H1 (cell line): ENCODE measurements at regions not wholly inside any gene's neighbourhood (a gene's known extent, or its start where the extent isn't known, plus 50 kb on each side); places are given as distances from the start of the nearest gene placed in this dataset.

ENCODE experiments used
- CTCF ChIA-PET: fragments of 300-600 bp; sonication (Branson Sonifier 250); formaldehyde crosslinking; loops from one replicate; lab custom pipeline; 2021; ENCODE audit not compliant: partially characterized antibody; lab: Charles Lee
- POLR2A ChIA-PET: fragments of 300-600 bp; sonication (Branson Sonifier 250); formaldehyde crosslinking; loops from one replicate; lab custom pipeline; 2021; ENCODE audit warnings: inconsistent platforms; ENCODE audit not compliant: partially characterized antibody; lab: Charles Lee
- DNase-seq, 2 experiments: peaks; one replicate each; pipeline versions ENCODE4 v3.0.0 to v3.0.0-alpha.2; 2010 to 2022; ENCODE audit warnings: low spot score in 2 of 2, low read depth in 1 of 2, mixed read lengths in 1 of 2
- FAIRE-seq: peaks from 2 replicates; lab custom pipeline; 2011; peaks lifted over from hg19 to GRCh38; lab: Jason Lieb, UNC
- H2AFZ ChIP-seq: 2 replicates; pipeline ENCODE4 v1.8.1; 2012; ENCODE audit warnings: low read length, inconsistent platforms
- H2AK5ac ChIP-seq: 2 replicates; pipeline ENCODE4 v1.6.1; 2013; ENCODE audit warnings: low read depth, low read length
- H2BK120ac ChIP-seq: replicated peaks from 2 replicates; pipeline ENCODE3; 2013; ENCODE audit warnings: low read depth, low read length, inconsistent platforms
- H2BK12ac ChIP-seq: 2 replicates; pipeline ENCODE4 v1.6.1; 2013; ENCODE audit warnings: low read depth, low read length
- H2BK15ac ChIP-seq: 2 replicates; pipeline ENCODE4 v1.6.1; 2013; ENCODE audit warnings: low read length
- H2BK20ac ChIP-seq: 2 replicates; pipeline ENCODE4 v1.6.1; 2013; ENCODE audit warnings: low read length
- H2BK5ac ChIP-seq: 2 replicates; pipeline ENCODE4 v1.6.1; 2013; ENCODE audit warnings: low read depth, low read length
- H3K14ac ChIP-seq: 2 replicates; pipeline ENCODE4 v1.6.1; 2013; ENCODE audit warnings: inconsistent platforms; ENCODE audit not compliant: insufficient read length
- H3K18ac ChIP-seq: 2 replicates; pipeline ENCODE4 v1.6.1; 2013; ENCODE audit warnings: low read length; ENCODE audit errors: extremely low read depth
- H3K23ac ChIP-seq: 2 replicates; pipeline ENCODE4 v1.6.1; 2013; ENCODE audit warnings: inconsistent platforms; ENCODE audit not compliant: insufficient read length
- H3K23me2 ChIP-seq: 2 replicates; pipeline ENCODE4 v1.6.1; 2013; ENCODE audit warnings: low read depth, low read length
- H3K27ac ChIP-seq: 2 replicates; pipeline ENCODE4 v1.6.1; 2011; ENCODE audit warnings: low read depth, low read length, inconsistent platforms
- H3K27me3 ChIP-seq, 4 experiments: replicated peaks in 1 of 4; 1 replicate in 1 of 4; 2 replicates in 3 of 4; pipeline versions ENCODE4 v1.6.1 to v1.8.1; 2011 to 2013; ENCODE audit warnings: low read length in 3 of 4, mild to moderate bottlenecking in 3 of 4, inconsistent platforms in 2 of 4, mixed read lengths in 2 of 4, moderate library complexity in 1 of 4; ENCODE audit not compliant: control insufficient read depth in 3 of 4, insufficient read depth in 3 of 4; ENCODE audit errors: extremely low read depth in 1 of 4
- H3K36me3 ChIP-seq, 4 experiments: 2 replicates each; pipeline versions ENCODE4 v1.6.1 to v1.8.1; 2011 to 2013; ENCODE audit warnings: mild to moderate bottlenecking in 4 of 4, low read length in 3 of 4, moderate library complexity in 2 of 4, control low read depth in 1 of 4, inconsistent platforms in 1 of 4; ENCODE audit not compliant: insufficient read depth in 4 of 4, control insufficient read depth in 2 of 4
- H3K4ac ChIP-seq: replicated peaks from 2 replicates; pipeline ENCODE3; 2013; ENCODE audit warnings: low read length, low read depth, mixed read lengths, inconsistent platforms; ENCODE audit not compliant: insufficient read length
- H3K4me1 ChIP-seq, 4 experiments: replicated peaks in 1 of 4; 1 replicate in 1 of 4; 2 replicates in 3 of 4; pipeline versions ENCODE4 v1.6.1 to v1.8.1; 2011 to 2013; ENCODE audit warnings: low read length in 3 of 4, inconsistent platforms in 2 of 4, mixed read lengths in 1 of 4; ENCODE audit not compliant: insufficient read depth in 4 of 4, control insufficient read depth in 3 of 4
- H3K4me2 ChIP-seq, 2 experiments: 2 replicates each; pipeline versions ENCODE4 v1.6.1 to v1.8.1; 2011 to 2013; ENCODE audit warnings: low read depth in 2 of 2, low read length in 2 of 2, control low read depth in 1 of 2, inconsistent platforms in 1 of 2, mild to moderate bottlenecking in 1 of 2; ENCODE audit not compliant: insufficient read depth in 1 of 2
- H3K4me3 ChIP-seq, 4 experiments: fragments of 200-600, 300-600 bp in 1 of 4; sonication (generic), shearing (Covaris generic), sonication (Bioruptor Twin) in 1 of 4; 2 replicates each; pipeline versions ENCODE4 v1.5.1 to v1.8.1; 2011 to 2016; ENCODE audit warnings: low read length in 4 of 4, low read depth in 3 of 4, control low read depth in 2 of 4, inconsistent platforms in 2 of 4, mild to moderate bottlenecking in 2 of 4, mixed read lengths in 1 of 4, moderate library complexity in 1 of 4; ENCODE audit not compliant: insufficient read depth in 2 of 4; ENCODE audit errors: extremely low read depth in 1 of 4
- H3K56ac ChIP-seq: replicated peaks from 2 replicates; pipeline ENCODE3; 2013; ENCODE audit warnings: low read depth, mild to moderate bottlenecking, mixed read lengths, low read length, inconsistent platforms; ENCODE audit not compliant: insufficient read length
- H3K79me1 ChIP-seq: 2 replicates; pipeline ENCODE4 v1.6.1; 2013; ENCODE audit warnings: low read depth, low read length, control low read depth
- H3K79me2 ChIP-seq, 2 experiments: 2 replicates each; pipeline versions ENCODE4 v1.6.1 to v1.8.1; 2012 to 2013; ENCODE audit warnings: low read length in 2 of 2, mild to moderate bottlenecking in 2 of 2, inconsistent platforms in 1 of 2; ENCODE audit not compliant: insufficient read depth in 2 of 2, control insufficient read depth in 1 of 2
- H3K9ac ChIP-seq, 4 experiments: replicated peaks in 1 of 4; 1 replicate in 1 of 4; 2 replicates in 3 of 4; pipeline versions ENCODE4 v1.6.1 to v1.8.1; 2011 to 2013; ENCODE audit warnings: low read depth in 3 of 4, low read length in 3 of 4, control low read depth in 2 of 4, mild to moderate bottlenecking in 2 of 4, moderate library complexity in 2 of 4, inconsistent platforms in 1 of 4; ENCODE audit errors: extremely low read depth in 1 of 4
- H3K9me3 ChIP-seq, 2 experiments: 2 replicates each; pipeline versions ENCODE4 v1.6.1 to v1.8.1; 2012 to 2013; ENCODE audit warnings: mild to moderate bottlenecking in 2 of 2, moderate library complexity in 2 of 2, control low read depth in 1 of 2, inconsistent platforms in 1 of 2, low read depth in 1 of 2, low read length in 1 of 2, mixed read lengths in 1 of 2; ENCODE audit not compliant: insufficient read depth in 2 of 2
- H4K20me1 ChIP-seq, 2 experiments: replicated peaks in 1 of 2; 2 replicates each; pipeline versions ENCODE3 to v1.8.1; 2011 to 2013; ENCODE audit warnings: inconsistent platforms in 2 of 2, low read length in 2 of 2, mild to moderate bottlenecking in 1 of 2; ENCODE audit not compliant: insufficient read depth in 2 of 2, control insufficient read depth in 1 of 2
- H4K5ac ChIP-seq: 2 replicates; pipeline ENCODE4 v1.6.1; 2013; ENCODE audit warnings: low read length, low read depth, mixed read lengths, inconsistent platforms; ENCODE audit not compliant: insufficient read length
- H4K8ac ChIP-seq: 2 replicates; pipeline ENCODE4 v1.8.0; 2013; ENCODE audit warnings: mild to moderate bottlenecking, moderate library complexity, low read length, inconsistent platforms; ENCODE audit not compliant: insufficient read depth; ENCODE audit errors: extremely low read depth
- H4K91ac ChIP-seq: replicated peaks from 2 replicates; pipeline ENCODE3; 2013; ENCODE audit warnings: low read length, mixed read lengths, inconsistent platforms; ENCODE audit not compliant: insufficient read length
- ATF2 ChIP-seq: IDR thresholded peaks from 2 replicates; pipeline ENCODE4 v1.6.1; 2012; ENCODE audit warnings: low read length, inconsistent platforms
- CTBP2 ChIP-seq: IDR thresholded peaks from 2 replicates; pipeline ENCODE4 v1.7.0; 2011; ENCODE audit warnings: borderline replicate concordance, mild to moderate bottlenecking, moderate library complexity, mixed read lengths, low read length; ENCODE audit not compliant: insufficient read depth, insufficient read length
- EGR1 ChIP-seq: IDR thresholded peaks from 2 replicates; pipeline ENCODE4 v1.6.1; 2011; ENCODE audit warnings: low read depth, low read length, borderline replicate concordance
- EP300 ChIP-seq, 2 experiments: IDR thresholded peaks; 1 replicate in 1 of 2; 2 replicates in 1 of 2; pipeline ENCODE4 v1.6.1; 2011 to 2012; ENCODE audit warnings: low read depth in 2 of 2, low read length in 2 of 2, mild to moderate bottlenecking in 2 of 2, borderline replicate concordance in 1 of 2, inconsistent platforms in 1 of 2, moderate library complexity in 1 of 2
- EZH2 ChIP-seq: fragments of 200-600 bp; sonication (generic); IDR thresholded peaks from 2 replicates; pipeline ENCODE4 v1.7.1; 2012; ENCODE audit warnings: low read depth, mild to moderate bottlenecking, moderate library complexity, low read length, inconsistent platforms; ENCODE audit not compliant: severe bottlenecking
- HDAC6 ChIP-seq: IDR thresholded peaks from one replicate; pipeline ENCODE4 v1.7.1; 2012; ENCODE audit warnings: low read depth, mild to moderate bottlenecking, inconsistent platforms, low read length, moderate library complexity
- NANOG ChIP-seq: IDR thresholded peaks from 2 replicates; pipeline ENCODE4 v1.6.1; 2011; ENCODE audit warnings: low read length, low read depth, mild to moderate bottlenecking, inconsistent platforms; ENCODE audit not compliant: insufficient read depth, poor library complexity, severe bottlenecking
- RFX5 ChIP-seq: IDR thresholded peaks from 2 replicates; pipeline ENCODE4 v1.6.1; 2011; ENCODE audit warnings: low read depth, low read length, improper control_type of control experiment, borderline replicate concordance
- RXRA ChIP-seq: IDR thresholded peaks from 2 replicates; pipeline ENCODE4 v1.6.1; 2011; ENCODE audit warnings: low read depth, mild to moderate bottlenecking, low read length, moderate library complexity; ENCODE audit not compliant: insufficient read depth
- SRF ChIP-seq: IDR thresholded peaks from 2 replicates; pipeline ENCODE4 v1.6.1; 2011; ENCODE audit warnings: mild to moderate bottlenecking, low read depth, low read length, moderate library complexity
- TAF7 ChIP-seq: optimal IDR thresholded peaks from 2 replicates; pipeline ENCODE3; 2011; ENCODE audit warnings: low read depth, mild to moderate bottlenecking, inconsistent platforms, low read length, moderate library complexity, borderline replicate concordance
- TCF12 ChIP-seq: IDR thresholded peaks from 2 replicates; pipeline ENCODE4 v1.6.1; 2011; ENCODE audit warnings: low read depth, mild to moderate bottlenecking, low read length
- WGBS, 2 experiments: shearing (Covaris generic) in 1 of 2; methylation state at CpG; one replicate each; pipeline versions ENCODE4 v1.1.6 to v1.1.7; 2013 to 2015; ENCODE audit warnings: low lambda C conversion rate in 2 of 2, mixed read lengths in 2 of 2, inconsistent platforms in 1 of 2, low coverage in 1 of 2, missing lambda C conversion rate in 1 of 2; ENCODE audit not compliant: insufficient replicate concordance in 2 of 2, insufficient coverage in 1 of 2, insufficient read length in 1 of 2; ENCODE audit errors: extremely low coverage in 1 of 2, missing lambda C conversion rate in 1 of 2; 5-methylcytosine and 5-hydroxymethylcytosine counted together

- ChIA-PET CTCF (interaction anchor here (1.3 to 2.5 kb wide), 3 partner anchors 10 to 114 kb away, joined by 3 to 8 read pairs (median 5); no protein-coding TSS in a partner anchor), POLR2A (no interaction called here)
- Histone ChIP-seq H2AFZ (no peak overlapping the region), H4K91ac (no peak overlapping the region), H3K4ac (no peak overlapping the region), H3K36me3 (no peaks in the 10 kb centered on the region), H3K27me3 (no peaks in the 10 kb centered on the region), H3K18ac (no peak overlapping the region), H3K4me3 (no peak overlapping the region), H3K9ac (no peak overlapping the region), H3K4me1 (no peaks in the 10 kb centered on the region), H2BK120ac (no peak overlapping the region), H2AK5ac (no peak overlapping the region), H3K23me2 (no peaks in the 10 kb centered on the region), H2BK12ac (no peak overlapping the region), H3K9me3 (no peaks in the 10 kb centered on the region), H4K8ac (no peak overlapping the region), H3K79me2 (no peaks in the 10 kb centered on the region), H3K27ac (no peak overlapping the region), H2BK5ac (no peak overlapping the region), H3K23ac (no peak overlapping the region), H4K5ac (no peak overlapping the region), H3K79me1 (no peaks in the 10 kb centered on the region), H2BK20ac (no peak overlapping the region), H4K20me1 (no peaks in the 10 kb centered on the region), H2BK15ac (no peak overlapping the region), H3K4me2 (no peak overlapping the region), H3K14ac (no peak overlapping the region), H3K56ac (no peak overlapping the region)
- FAIRE-seq (no peak), DNase-seq (no peak)
- 97% methylated on average over 2 of the region's 2 CpGs; no CpG with 5 or more reads in 1 of the 2 experiments for WGBS, 2 experiments
- TF ChIP-seq TCF12 (no peak), ATF2 (no peak), HDAC6 (no peak), NANOG (no peak), EZH2 (no peak), EP300 (IDR thresholded peaks at IDR 0.05; ENCODE audit: borderline replicate concordance in 1 of 2, low read depth in 2 of 2, low read length in 2 of 2) (no peak), RFX5 (no peak), EGR1 (no peak), RXRA (no peak), CTBP2 (no peak), SRF (no peak), TAF7 (no peak)
Measured at GRCh38 chr15:98233873-98234272, 273.4 kb downstream of the ARRDC4 start.
